T-helper 9 cell (primary cell): ENCODE measurements at regions not wholly inside any gene's neighbourhood (a gene's known extent, or its start where the extent isn't known, plus 50 kb on each side); places are given as distances from the start of the nearest gene placed in this dataset.
"Not testable (repeated sequence)": the region's sequence is repeated elsewhere in the genome, so short reads cannot be mapped to it uniquely, and the experiment has no call there.

ENCODE experiments used
- DNase-seq: peaks from one replicate; pipeline ENCODE4 v3.0.0-alpha.2; 2020

DNA sequence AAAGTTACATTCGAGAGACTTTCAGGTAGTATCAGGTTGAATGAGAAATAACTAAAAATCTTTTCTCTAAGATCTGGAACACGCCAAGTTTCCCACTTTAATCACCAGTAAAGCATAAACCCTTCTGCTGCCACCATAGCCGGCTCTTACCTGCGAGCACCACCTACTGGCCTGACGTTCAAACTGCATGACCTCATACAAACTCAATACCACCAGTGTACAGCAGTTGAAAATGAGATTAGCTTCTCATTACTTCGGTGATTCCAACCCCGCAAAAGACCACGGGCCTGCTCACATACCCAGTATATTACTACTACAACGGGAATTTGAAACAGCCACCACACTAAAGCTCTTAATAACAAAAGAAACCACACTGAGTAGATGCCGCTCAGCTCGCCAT, 1191.2 kb downstream of the TMEM121 start:
- DNase-seq: not testable (repeated sequence)

DNA sequence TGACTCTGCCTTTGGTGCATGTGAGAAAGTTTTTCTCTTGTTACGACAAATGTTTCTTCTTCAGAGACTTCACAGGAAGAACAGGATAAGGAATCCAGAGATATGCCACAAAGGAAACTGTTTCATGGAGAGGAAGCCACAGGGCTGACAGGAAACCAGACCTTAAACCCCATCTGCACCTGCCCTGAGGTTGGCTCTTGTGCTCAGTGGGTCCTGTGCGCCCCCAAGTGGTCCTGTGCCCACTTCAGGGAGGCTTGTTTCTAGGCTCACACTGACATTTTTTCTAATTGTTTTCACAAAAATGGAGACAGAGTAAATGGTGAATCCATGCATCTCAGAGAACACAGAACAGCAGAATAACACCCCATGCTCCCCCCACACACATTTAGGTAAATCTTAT, 1193.5 kb downstream of the TMEM121 start:
- DNase-seq: not testable (repeated sequence)

DNA sequence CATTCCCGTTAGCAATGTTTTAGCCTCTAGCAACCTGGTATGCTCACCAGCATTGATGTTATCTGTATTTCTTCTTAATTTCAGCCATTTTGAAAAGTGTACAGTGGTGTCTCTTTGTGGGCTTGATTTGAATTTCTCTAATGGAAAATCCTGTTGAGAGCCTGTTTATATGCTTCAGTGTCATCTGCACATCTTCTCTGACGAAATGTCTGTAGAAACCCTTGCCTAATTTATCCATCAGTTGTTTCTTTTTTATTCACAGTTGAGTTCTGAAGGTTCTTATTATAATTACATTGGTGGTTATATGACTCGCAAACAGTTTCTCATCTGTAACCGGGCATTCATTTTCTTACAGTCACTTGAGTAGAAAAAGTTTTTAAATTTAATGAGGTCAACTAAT, 1195.5 kb downstream of the TMEM121 start:
- DNase-seq: not testable (repeated sequence)

DNA sequence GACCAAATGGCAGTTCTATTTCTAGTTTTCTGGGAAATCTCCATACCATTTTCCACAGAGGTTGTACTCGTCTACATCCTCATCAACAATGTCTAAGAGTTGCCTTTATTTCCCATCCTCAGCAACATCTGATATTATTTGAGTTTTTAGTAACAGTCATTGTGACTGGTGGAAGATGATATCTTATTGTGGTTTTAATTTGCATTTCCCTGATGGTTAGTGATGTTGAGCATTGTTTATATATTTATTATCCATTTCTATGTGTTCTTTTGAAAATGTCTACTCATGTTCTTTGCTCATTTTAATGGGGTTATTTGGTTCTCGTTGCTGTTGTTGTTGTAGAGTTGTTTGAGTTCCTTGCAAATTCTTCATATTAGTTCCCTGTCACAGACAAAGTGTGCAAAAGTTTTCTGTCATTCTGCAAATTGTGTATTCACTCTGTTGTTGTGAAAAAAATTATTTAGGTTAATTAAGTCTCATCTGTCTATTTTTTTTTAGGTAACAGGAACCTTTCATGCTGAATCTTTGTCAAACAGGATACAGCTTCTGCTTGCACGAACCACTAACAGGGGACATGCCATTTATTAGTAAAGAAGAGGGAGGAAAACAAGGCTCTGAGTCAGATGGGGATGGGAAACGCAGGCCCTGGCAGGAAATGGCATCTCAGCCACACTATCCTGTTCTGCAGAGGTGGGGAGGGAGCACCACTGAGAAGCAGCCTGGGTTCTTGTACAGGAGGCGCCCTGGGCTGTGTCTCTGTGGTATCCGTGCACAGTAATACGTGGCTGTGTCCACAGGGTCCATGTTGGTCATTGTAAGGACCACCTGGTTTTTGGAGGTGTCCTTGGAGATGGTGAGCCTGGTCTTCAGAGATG, 1196.7 kb downstream of the TMEM121 start:
- not testable (repeated sequence) for DNase-seq

DNA sequence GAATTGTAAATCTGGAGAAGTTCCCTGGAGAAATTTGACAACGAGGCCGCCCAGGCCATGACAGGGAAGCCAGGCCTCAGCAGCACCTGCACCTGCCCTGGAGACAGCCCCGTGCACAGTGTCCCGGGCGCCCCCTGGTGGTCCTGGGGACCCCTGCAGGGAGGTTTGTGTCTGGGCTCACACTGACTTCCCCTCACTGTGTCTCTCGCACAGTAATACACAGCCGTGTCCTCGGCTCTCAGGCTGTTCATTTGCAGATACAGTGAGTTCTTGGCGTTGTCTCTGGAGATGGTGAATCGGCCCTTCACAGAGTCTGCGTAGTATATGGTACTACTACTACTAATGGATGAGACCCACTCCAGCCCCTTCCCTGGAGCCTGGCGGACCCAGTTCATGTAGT, 1201.6 kb downstream of the TMEM121 start:
- DNase-seq: not testable (repeated sequence)

DNA sequence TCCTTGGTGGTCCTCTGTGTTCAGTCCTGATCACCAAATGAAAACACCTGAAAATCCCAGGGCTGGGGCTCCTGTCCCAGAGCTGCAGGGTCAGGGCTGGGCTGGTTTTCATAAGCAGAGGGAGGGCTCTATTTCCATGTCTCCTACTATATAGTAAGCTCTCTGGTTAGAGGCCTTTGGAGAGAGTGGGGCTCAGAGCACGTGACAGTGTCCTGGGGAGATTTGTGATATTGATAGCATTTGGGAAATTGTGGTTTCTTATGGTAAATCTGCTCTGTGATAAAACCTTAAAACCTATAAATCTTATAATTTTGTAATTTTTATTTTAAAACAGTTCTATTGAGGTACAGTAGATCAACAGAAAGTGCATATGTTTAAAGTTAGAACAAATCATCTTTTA, 1202.2 kb downstream of the TMEM121 start:
- DNase-seq: no peak

DNA sequence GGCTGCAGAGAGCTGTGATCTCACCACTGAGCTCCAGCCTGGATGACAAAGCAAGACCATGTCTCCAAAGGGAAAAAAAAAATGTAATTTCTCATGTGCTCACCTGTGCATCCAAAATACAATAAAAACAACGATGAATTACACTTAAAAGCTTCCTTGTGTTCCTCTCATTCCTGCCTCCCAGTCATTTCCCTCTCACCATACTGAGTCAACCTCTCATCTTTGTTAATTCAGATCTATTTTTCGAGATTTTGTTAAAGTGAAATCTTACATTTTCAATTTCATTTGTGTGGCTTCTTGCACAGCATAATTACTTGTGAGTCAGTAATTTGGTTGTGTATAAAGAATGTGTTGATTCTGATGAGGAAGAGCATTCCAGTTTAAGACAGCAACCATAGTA, 1203.2 kb downstream of the TMEM121 start:
- no peak for DNase-seq

DNA sequence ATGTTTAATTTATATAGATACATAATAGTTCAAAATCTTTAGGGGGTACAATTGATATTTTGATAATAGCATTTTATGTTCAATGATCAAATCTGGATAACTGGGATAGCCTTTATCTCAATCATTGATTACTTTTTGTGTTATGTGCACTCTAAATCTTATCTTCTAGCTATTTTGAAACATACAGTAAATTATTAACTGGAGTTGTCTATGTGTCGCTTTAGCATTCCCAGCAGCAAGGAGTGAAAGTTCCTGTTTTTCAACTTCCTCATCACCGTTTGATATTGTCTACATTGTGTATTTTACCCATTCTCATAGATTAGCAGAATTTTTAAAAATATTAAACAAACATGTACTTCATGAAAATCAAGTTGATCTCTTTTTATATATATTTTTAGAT, 1207.4 kb downstream of the TMEM121 start:
- no peak for DNase-seq

DNA sequence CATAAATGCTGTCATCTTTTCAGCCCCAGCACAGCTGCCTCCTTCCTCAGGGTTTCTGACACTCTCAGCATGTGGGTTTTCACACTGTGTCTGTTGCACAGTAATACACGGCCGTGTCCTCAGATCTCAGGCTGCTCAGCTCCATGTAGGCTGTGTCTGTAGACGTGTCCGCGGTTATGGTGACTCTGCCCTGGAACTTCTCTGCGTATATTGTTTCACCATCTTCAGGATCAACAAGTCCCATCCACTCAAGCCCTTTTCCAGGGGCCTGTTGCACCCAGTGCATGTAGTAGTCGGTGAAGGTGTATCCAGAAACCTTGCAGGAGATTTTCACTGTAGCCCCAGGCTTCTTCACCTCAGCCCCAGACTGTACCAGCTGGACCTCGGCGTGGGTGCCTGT, 1210.6 kb downstream of the TMEM121 start:
- DNase-seq: no peak

DNA sequence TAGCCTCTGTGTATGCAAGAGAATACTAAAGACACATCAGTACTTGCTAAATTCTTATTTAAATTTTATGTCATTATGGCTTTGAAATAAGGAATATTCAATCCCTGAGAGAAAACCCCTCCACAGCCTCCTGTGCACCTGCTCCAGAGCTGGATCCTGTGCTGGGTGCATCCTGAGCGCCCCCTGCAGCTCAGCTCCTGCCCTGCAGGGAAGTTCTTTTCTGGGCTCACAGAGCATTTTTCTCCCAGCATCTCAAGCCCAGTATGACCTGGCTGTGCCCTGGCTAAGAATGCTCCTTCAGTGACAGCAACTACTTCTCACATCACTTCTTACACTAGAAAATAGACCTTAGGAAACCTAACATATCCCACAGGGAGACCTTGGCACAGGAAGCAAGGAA, 1211.7 kb downstream of the TMEM121 start:
- DNase-seq: no peak

DNA sequence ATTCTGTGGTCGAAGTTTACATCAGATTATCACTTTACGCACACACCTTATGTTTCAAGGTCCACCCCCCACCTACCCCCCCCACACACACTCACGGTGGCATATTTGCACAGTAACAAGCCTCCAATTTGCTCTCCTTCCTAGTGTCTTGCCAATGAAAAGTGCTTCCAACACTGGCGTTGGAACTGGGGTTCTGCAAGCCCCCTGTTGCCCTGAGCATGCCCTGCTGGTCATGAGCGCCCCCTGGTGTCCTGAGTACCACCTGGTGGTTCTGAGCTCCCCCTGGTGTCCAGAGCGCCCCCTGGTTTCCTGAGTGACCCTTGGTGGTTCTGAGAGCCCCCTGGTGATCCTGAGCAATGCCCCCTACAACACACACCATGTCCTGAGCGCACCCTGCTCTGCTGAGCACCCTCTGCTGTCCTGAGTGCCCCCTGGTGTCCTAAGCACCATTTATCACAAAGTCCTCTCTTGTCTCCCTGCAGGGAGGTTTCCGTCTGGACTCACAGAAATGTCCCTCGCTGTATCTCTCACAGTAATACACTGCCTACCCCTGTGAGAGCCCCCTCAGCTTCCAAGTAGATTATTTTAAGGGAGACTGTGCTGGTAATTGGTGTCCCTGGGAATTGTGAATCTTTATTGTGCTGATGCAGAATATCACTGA, 1212.3 kb downstream of the TMEM121 start:
- DNase-seq: not testable (repeated sequence)

DNA sequence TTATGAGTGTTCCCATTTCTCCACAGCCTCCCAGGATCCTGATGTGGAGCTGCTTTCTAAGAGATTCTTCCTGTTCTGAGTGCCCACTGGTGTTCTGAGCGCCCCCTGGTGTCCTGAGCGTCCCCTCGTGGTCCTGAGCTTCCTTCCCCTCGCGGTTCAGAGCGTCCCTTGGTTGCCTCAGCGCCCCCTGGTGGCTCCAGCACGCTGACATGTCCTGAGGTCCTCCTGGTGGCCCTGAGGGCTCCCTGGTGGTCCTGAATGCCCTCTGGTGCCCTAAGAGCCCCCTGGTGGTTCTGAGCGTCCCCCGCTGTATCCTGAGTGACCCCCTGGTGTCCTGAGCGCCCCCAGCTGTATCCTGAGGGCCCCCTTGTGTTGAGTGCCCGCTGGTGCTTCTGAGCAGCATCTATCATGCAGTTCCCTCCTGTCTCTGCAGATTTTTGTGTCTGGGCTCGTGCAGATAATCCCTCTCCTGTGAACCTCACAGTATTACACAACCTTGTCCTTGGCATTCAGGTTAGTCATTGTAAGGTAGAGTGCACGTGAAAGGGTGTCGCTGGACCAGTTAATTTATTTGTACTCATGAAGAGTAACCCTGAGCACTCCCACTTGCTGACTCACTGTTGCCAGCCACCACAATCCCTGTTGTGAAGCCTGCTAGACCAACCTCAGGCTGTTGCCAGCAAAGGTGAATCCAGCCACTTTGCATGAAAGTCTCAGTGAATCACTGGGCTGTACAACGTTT, 1214.9 kb downstream of the TMEM121 start:
- DNase-seq: not testable (repeated sequence)

DNA sequence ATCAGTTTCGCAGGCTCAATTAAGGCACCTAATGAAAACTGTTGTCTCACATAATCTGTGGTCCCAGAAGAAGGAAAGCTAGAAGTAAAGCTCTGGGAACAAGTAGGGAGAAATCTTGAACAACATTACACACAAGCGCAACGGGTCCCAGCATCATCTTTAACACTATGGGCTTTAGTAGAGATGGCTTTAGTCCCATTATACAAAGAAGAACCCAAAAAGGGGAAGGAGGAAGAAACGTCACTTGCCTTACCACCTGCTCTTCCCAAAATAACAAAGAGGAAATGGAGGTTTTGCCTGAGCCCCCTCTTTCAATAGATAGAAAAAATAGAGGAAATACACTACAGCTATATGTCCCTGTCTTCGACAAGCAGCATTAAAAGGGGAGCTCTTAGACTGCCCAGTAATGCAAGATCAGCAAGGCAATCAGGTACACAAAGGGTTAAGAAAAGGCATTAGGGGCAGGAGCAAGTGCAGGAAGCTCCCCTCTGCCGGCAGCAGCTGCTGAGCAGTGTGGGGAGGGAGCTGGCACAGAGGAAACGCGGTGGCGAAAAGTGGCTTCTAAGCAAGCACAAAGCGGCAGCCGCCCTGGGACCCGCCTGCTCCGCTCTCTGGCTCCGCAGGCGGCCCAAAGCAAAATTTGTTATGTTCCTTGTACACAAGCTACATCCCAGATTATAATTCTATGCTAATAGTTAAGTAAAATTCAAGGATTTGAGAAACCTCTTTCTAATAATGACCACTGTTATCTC, 1218.8 kb downstream of the TMEM121 start:
- DNase-seq: not testable (repeated sequence)

DNA sequence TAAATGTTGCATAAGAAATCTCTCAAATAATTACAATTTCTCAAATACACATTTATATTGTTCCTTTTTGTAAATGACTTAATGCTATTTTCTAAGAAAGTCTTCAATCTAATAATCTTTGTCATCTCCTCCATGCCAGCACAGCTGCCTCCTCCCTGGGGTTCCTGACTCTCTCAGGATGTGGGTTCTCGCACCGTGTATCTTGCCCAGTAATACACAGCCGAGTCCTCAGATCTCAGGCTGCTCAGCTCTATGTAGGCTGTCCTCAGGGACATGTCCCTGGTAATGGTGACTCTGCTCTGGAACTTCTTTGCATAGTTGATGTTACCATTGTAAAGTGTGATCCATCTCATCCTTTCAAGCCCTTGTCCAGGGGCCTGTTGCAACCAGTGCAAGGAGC, 1223.7 kb downstream of the TMEM121 start:
- DNase-seq: not testable (repeated sequence)

DNA sequence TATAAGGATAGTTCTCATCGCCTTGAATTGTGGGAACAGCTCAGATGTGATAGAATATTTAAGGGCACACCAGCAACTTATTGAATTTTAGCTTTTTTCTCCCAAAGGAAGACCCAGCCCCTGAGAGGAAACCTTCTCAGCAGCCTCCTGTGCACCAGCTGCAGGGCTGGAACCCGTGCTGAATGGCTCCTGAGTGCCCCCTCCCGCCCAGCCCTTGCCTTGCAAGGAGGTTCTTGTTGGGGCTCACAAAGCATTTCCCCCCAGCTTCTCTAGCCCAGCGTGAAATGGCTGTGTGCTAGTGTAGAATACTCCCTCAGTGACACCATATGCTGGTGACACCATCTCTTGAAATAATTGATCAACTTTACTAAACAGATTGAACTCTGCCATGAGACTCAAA, 1227.4 kb downstream of the TMEM121 start:
- DNase-seq: not testable (repeated sequence)

DNA sequence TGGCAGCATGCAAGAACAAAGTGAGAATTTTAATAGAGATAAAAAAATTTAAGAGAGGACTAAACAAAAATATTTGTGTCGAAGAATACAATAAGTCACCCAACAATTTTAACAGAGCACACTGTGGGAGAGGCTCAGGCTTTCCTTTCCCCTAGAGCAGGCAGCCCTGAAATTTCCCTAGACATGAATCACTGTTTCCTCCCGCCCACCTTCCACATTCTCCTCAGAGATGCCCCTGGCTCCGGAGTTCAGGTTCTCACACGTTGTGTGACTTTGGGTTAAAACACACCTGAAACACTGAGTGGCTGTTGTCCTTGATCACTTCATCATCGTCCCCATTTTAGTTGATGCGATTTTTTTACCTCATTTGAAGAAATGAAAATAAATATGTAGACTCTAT, 1231.1 kb downstream of the TMEM121 start:
- DNase-seq: not testable (repeated sequence)

DNA sequence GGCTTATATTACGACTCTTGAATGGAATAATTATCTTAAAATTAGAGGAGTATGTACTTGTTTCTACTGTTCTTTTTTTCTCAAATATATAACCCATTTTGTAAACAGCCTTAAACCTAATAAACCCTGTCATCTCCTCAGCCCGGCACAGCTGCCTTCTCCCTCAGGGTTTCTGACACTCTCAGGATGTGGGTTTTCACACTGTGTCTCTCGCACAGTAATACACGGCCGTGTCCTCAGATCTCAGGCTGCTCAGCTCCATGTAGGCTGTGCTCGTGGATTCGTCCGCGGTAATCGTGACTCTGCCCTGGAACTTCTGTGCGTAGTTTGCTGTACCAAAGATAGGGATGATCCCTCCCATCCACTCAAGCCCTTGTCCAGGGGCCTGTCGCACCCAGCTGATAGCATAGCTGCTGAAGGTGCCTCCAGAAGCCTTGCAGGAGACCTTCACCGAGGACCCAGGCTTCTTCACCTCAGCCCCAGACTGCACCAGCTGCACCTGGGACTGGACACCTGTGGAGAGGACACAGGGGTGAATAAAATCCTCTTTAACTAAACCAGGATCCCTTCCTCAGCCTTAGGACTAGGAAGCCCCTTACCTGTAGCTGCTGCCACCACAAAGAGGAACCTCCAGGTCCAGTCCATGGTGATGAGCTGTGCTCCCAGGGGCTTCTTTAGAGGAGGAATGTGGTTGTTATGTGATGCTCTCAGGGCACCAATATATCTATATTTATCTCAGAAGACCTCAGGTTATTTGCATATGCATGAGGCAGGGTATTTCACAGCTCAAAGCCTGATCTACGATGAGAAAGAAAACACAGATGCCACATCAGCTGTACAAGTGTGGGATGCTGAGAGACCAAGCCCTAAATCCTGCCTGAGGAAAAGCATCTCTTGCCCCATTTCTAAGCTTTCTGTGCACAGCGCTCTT, 1235.8 kb downstream of the TMEM121 start:
- not testable (repeated sequence) for DNase-seq

DNA sequence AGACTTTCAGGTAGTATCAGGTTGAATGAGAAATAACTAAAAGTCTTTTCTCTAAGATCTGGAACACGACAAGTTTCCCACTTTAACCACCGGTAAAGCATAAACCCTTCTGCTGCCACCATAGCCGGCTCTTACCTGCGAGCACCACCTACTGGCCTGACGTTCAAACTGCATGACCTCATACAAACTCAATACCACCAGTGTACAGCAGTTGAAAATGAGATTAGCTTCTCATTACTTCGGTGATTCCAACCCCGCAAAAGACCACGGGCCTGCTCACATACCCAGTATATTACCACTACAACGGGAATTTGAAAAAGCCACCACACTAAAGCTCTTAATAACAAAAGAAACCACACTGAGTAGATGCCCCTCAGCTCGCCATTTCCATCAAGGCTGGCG, 1238.6 kb downstream of the TMEM121 start:
- not testable (repeated sequence) for DNase-seq

DNA sequence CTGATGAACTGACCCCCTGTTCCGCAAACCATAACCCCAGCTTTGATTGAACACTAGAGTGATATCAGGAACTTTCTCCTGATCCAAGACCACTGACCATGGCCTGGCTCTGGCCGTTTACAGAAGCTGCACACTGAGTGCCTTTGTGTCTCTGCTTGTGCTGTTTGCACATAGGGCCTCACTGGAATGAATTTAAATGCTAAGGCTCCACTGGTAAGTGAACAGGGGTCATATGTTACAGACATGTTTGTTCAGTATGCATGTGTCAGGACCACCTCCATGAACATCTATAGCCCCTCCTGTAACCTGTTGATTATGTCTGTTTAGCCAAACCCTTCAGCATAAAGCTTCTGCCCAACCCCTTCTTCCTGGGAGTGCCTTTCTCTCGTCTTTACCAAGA, 1239.8 kb downstream of the TMEM121 start:
- DNase-seq: no peak

DNA sequence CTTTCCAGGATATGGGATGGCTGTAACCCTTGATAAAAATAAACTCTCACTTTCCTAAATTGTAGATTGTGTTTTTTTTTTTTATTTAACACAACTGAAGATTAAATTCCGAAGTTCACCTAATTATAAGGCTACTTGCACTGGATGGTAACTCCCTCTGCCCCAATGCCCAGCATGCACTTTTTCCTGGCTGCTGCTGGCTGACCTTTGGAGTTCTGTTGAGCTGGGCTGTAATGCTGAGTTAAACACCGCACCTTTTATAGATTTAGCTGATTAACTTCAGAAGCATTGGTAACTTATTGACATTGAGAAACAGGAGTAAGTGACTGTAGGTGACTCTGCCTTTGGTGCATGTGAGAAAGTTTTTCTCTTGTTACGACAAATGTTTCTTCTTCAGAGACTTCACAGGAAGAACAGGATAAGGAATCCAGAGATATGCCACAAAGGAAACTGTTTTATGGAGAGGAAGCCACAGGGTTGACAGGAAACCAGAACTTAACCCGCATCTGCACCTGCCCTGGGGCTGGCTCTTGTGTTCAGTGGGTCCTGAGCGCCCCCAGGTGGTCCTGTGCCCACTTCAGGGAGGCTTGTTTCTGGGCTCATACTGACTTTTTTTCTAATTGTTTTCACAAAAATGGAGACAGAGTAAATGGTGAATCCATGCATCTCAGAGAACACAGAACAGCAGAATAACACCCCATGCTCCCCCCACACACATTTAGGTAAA, 1240.3 kb downstream of the TMEM121 start:
- DNase-seq: peak; percentile 41

DNA sequence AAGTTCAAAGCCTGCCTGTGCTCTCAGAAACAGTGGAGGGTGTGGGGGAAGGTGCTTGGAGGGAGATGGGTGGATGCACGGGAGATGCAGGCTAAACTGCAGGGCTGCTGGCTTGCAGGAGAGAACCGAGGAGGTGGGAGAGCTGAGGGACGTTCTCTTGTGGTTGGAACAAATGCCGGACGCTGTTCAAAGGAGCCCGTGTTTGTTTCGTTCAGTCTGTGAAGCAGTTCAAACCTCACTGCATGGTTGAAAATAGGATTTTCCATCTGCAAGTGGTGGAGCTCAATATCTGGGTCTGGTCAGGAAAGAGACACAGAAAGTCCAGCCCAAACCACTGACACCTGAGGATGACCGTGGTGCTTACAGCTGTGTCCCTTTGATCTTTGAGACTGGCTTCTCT, 1241.8 kb downstream of the TMEM121 start:
- DNase-seq: not testable (repeated sequence)
